Urothelium cell line (cell line): ENCODE measurements at regions not wholly inside any gene's neighbourhood (a gene's known extent, or its start where the extent isn't known, plus 50 kb on each side); places are given as distances from the start of the nearest gene placed in this dataset.

Experiments
- DNase-seq: peaks from one replicate; pipeline ENCODE4 v3.0.0; 2011; ENCODE audit warnings: low spot score, mixed read lengths
- FAIRE-seq: peaks from 2 replicates; lab custom pipeline; 2011; peaks lifted over from hg19 to GRCh38; lab: Jason Lieb, UNC

- FAIRE-seq (no peak), DNase-seq (no peak)
These were observed 95.5 kb downstream of the MBL2 start for GRCh38 chr10:52677086-52677485.

GRCh38 chr10:52678611-52679010 lies 94.0 kb downstream of the MBL2 start:
- DNase-seq (no peak), FAIRE-seq (no peak)

- no peak for DNase-seq
- no peak for FAIRE-seq
These were observed 93.5 kb downstream of the MBL2 start for GRCh38 chr10:52679117-52679516.

- FAIRE-seq (no peak), DNase-seq (no peak)
These were observed 89.8 kb downstream of the MBL2 start for GRCh38 chr10:52682766-52683165.

GRCh38 chr10:52683776-52684175 lies 88.8 kb downstream of the MBL2 start:
- no peak for DNase-seq
- FAIRE-seq = peak; percentile 20

- DNase-seq (peak; percentile 13), FAIRE-seq (no peak)
These were observed 83.7 kb downstream of the MBL2 start for GRCh38 chr10:52688899-52689298.

GRCh38 chr10:52696232-52696631 lies 76.4 kb downstream of the MBL2 start:
- no peak for FAIRE-seq
- DNase-seq = no peak

- DNase-seq (no peak), FAIRE-seq (no peak)
These were observed 70.9 kb downstream of the MBL2 start for GRCh38 chr10:52701647-52702046.

- FAIRE-seq = no peak
- no peak for DNase-seq
These were observed 69.1 kb downstream of the MBL2 start for GRCh38 chr10:52703451-52703850.

GRCh38 chr10:52703898-52704297 lies 68.7 kb downstream of the MBL2 start:
- DNase-seq (peak; percentile 21), FAIRE-seq (no peak)

- no peak for FAIRE-seq
- no peak for DNase-seq
These were observed 66.1 kb downstream of the MBL2 start for GRCh38 chr10:52706332-52707070.
